HG02870 (cell line): ENCODE measurements at regions not wholly inside any gene's neighbourhood (a gene's known extent, or its start where the extent isn't known, plus 50 kb on each side); places are given as distances from the start of the nearest gene placed in this dataset.

ENCODE experiments used
- ATAC-seq: cut with Tn5 transposase; IDR thresholded peaks from one replicate; pipeline ENCODE4 v1.9.1; 2021; ENCODE audit warnings: mild to moderate bottlenecking, moderate library complexity; ENCODE audit not compliant: unreplicated experiment

DNA sequence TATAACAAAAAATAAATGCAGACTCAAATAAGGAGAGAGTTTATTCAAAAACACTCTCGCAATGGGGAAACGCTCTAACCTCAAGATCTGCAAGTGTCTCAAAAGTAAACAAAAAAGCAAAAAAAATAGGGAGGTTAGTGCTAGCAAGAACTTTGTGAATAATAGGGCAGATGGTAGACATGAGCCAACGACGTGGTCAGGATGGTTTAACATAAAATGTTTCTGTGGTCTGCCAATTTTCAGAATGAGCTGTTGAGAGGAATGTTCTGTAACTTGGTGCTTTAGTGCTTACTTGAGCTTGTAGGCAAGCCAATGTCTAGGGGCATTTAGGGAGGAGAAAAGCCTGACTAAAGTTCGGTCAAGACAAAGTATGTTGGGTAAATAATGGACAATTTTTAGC lies 1813.9 kb upstream of the CDH6 start:
- no peak for ATAC-seq

DNA sequence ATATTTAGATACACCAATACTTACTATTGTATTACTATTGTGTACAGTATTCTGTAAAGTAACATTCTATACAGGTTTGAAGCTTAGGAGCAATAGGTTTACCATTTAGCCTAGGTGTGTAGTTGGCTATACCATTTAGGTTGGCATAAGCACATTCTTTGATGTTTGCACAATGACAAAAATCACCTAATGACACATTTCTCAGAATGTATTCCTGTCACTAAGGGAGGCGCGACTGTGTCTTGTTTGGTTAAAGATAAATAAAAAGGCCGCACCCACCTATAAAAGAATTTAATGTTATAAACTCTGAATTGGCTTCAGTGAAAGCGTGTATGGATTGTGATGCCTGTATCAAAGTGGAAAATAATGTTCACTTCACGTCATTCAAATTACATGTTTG lies 1815.4 kb upstream of the CDH6 start:
- ATAC-seq, result no peak

GRCh38 chr5:29370248-29370647 lies 1823.2 kb upstream of the CDH6 start:
- ATAC-seq, result no peak

GRCh38 chr5:29367176-29367833 lies 1826.2 kb upstream of the CDH6 start:
- ATAC-seq, result no peak

DNA sequence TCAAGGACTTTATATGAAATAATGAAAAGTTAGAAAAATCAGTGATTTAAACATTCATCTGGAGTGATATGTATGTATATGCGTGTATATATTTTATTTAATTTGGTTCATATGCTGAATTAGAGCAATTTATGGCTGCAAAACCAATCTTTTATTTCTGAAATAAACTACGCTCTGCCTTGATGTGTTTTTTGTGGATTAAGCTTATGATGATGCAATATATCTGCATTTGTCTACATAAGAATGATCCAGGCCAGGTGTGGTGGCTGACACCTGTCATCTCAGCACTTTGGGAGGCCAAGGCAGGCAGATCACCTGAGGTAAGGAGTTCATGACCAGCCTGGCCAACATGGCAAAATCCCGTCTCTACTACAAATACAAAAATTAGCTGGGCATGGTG lies 1842.3 kb upstream of the CDH6 start:
- no peak for ATAC-seq

- ATAC-seq, result no peak
Measured at GRCh38 chr5:29337030-29337429, 1856.5 kb upstream of the CDH6 start.

GRCh38 chr5:29321591-29321990 lies 1871.9 kb upstream of the CDH6 start:
- ATAC-seq, result no peak

DNA sequence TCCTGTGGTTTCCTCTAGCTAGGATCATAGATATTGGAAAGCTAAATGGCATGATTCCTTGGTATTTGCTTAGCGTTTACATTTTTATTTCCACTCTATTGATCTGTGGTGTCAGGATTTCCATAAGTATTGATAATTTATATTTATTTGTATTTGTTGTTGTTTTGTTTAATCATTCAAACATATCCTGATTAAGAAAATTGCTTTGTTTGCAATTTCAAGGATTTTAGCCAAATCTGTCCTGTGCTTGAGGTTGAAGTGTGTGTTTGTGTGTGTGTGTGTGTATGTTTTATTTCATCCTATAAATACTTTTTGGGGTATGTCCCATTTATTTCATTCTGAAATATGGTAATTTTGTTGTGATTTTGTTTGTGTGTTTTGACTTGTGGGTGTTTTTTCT lies 1884.1 kb upstream of the CDH6 start:
- no peak for ATAC-seq

GRCh38 chr5:29307478-29307877 lies 1886.0 kb upstream of the CDH6 start:
- no peak for ATAC-seq

DNA sequence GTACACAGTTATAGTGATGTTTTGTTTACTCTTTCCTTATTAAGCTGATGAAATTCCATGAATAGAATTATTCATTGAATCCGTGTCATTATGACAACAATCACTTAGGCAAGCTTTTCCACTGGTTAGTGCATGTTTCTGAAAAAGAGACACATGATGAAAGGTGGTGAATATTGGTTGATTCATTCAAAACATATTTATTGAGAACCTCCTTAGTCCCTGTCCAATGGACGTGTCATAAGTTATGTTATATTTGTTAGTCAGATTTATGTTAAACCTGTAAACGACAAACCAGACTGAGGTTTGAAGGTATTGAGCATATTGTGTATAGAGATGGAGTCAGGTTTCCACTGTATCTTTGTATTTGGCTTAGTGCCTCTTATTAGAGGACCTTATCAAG lies 1888.9 kb upstream of the CDH6 start:
- ATAC-seq, result no peak

DNA sequence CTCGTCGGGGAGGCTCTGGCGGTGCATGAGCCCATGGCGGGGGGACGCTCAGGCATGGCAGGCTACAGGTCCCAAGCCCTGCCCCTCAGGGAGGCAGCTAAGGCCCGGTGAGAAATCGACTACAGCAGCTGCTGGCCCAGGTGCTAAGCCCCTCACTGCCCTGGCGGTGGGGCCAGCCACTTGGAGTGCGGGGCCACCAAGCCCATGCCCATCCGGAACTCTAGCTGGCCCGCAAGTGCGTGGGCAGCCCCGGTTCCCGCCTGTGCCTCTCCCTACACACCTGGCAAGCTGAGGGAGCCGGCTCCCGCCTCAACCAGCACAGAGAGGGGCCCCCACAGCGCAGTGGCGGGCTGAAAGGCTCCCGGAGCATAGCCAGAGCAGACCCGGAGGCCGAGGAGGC lies 1896.9 kb upstream of the CDH6 start:
- ATAC-seq, result no peak

GRCh38 chr5:29277642-29278041 lies 1915.8 kb upstream of the CDH6 start:
- no peak for ATAC-seq

GRCh38 chr5:29276371-29276770 lies 1917.1 kb upstream of the CDH6 start:
- ATAC-seq, result no peak

GRCh38 chr5:29263915-29264351 lies 1929.6 kb upstream of the CDH6 start:
- no peak for ATAC-seq

DNA sequence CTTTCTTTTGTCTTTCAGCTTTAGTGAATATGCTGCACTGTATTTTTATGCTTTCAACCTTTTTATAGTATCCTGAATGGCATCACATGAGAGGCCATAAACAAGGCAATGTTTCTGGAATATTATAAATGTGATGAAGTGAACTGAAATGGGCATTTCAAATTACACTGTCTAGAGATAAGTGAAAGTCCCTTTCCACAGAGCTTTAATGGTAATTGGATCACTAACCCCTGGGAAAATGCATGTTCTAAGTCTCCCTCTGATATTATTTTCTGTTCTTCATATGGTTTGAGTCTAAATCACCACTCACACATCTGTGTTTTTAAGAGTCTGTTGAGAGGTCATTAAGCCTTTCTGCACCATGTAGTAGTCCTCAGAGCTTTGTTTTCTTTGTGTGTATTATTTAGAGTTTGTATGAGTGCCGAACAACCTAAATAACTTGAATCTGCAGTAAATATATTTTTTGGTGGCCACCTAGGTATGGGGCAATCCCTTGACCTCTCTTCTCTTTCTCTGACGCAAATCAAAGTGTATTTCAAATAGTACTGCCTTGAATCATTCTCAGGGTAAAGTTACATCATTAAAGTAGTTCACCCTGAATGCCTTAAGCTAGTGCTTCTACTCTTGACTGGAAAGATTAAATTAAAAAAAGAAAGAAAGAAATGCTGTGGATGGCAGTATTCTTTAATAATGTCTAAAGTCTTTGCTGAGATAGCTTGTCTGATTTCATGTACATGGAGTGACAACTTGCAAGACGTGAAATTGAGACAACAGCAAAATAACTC lies 1931.0 kb upstream of the CDH6 start:
- no peak for ATAC-seq

DNA sequence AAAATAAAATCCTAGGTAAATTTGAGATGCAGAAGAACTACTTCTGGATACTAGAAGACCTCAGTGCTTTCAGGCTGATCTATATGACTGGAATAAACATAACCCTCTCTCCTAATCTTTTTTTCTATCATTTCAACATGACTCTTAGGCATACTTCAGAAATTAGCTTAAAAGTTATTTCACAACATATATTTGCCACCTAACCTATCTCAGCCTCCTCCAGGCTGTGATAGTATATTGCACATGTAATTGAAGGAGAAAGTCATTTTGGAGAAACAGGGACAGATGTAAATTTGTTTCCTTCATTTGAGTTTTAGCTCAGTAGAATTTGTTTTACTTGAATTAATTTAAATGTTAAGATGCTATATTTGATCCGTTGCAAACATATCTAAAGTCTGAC lies 1932.3 kb upstream of the CDH6 start:
- no peak for ATAC-seq

DNA sequence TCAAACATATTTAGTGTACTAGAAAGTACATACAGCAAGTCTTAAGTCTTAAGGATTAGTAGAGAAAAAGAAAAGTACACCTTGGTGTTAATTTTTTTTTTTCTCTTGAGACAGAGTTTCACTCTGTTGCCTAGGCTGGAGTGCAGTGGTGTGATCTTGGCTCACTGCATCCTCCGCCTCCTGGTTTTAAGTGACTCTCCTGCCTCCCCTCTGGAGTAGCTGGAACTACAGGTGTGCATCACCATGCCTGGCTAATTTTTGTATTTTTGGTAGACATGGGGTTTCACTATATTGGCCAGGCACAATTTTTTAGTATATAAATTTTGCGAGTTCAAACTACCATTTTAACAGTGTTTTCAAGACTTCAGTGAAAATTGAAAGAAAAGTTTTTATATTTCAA lies 1941.1 kb upstream of the CDH6 start:
- no peak for ATAC-seq

DNA sequence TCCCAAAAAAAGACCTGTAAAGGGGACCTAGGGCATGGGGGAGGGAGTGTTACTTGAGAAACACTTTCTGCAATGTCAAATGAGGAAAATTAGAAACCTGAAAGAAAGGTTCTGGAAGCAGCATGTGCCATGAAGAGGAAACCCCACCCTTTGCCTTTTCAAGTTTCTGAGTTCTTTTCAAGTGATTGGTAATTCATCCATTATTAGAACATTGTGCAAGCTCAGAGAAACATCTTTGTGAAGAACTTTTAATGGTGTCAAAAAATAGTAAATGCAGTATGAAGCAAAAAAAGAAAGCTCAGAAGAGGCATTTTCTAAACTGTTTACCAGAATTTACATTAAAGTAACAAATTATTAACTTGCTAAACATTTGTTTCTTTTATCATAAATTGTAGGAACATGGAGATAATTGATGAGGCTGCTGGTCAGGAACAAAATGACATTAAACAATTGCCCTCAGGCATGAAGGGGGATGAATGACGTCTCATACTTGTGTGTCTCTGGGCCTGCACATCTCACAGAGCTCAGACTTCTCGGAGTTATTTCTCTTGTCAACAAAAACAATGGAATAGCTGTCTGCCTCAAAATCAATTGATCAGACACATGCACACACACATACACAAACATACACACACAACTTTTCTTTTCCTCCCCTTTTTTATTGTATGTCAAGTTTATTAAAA lies 1946.0 kb upstream of the CDH6 start:
- ATAC-seq, result no peak

DNA sequence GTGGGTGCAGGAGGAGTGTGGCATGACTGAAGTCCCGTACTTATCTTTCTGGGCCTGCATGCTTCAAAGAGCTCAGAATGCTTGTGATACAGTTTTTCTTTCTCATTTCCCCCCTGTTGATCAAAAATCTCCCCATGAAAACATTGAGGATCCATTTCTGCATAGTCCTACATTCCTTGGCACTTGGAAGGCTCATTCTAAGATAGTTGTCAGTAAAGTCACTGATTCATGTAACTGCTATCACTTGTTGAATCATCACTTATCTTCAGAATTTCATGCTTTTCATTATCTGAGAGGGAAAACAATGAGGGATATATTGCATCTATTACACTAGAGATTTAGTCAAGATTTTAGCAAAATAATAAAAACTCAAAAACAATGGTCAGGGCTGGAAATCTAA lies 1953.1 kb upstream of the CDH6 start:
- no peak for ATAC-seq

DNA sequence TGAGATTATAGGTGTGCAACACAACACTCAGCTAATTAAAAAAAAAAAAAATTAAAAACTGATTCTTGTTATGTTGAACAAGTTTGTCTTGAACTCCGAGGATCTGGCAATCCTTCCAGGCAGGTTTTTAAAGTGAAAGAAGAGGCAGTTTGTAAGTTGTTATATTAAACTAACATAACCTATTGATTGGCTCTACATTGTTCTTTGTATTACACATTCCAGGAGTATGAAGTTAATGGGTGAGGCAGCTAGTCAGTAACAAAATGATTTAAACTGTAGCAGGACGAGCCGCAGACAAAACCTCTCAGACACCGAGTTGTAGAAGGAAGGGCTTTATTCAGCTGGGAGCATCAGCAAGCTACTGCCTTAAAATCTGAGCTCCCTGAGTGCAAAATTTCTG lies 1953.9 kb upstream of the CDH6 start:
- ATAC-seq, result no peak

DNA sequence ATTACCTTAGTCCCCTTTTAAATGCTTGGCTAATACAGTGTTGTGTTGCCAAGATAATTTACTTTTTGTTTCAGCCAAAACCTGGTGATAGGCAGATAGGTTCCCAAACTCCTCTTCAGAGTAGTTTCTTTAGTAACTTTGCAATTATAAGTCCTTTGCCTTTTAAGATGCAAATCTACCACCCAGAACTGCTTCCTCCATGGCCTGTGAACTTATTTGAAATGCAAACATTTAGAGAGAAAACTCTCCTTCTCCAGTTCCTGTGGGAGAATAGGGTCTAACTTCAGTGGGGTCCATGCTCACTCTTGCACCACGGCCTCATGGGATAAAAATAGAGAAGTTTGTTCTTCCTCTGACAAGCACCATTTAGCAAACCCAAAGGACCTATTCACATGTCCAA lies 1955.4 kb upstream of the CDH6 start:
- no peak for ATAC-seq

GRCh38 chr5:29231154-29231553 lies 1962.3 kb upstream of the CDH6 start:
- ATAC-seq, result no peak
